HUES64 (cell line): ENCODE measurements at regions not wholly inside any gene's neighbourhood (a gene's known extent, or its start where the extent isn't known, plus 50 kb on each side); places are given as distances from the start of the nearest gene placed in this dataset.

Experiments used
- H3K27ac ChIP-seq: 2 replicates; pipeline ENCODE4 v1.7.0; 2013; ENCODE audit warnings: low read depth, low read length, inconsistent platforms
- H3K27me3 ChIP-seq: 2 replicates; pipeline ENCODE4 v1.6.1; 2013; ENCODE audit warnings: mild to moderate bottlenecking, low read length; ENCODE audit not compliant: insufficient read depth
- H3K36me3 ChIP-seq: 2 replicates; pipeline ENCODE4 v1.6.1; 2013; ENCODE audit warnings: mild to moderate bottlenecking, low read length; ENCODE audit not compliant: insufficient read depth
- H3K4me1 ChIP-seq: 2 replicates; pipeline ENCODE4 v1.6.1; 2013; ENCODE audit warnings: mild to moderate bottlenecking, low read length, moderate library complexity; ENCODE audit not compliant: insufficient read depth
- H3K4me3 ChIP-seq: 2 replicates; pipeline ENCODE4 v1.5.1; 2013; ENCODE audit warnings: mild to moderate bottlenecking, low read length, moderate library complexity
- H3K9ac ChIP-seq: 2 replicates; pipeline ENCODE4 v1.6.1; 2013; ENCODE audit warnings: mild to moderate bottlenecking, low read depth, low read length
- H3K9me3 ChIP-seq: 2 replicates; pipeline ENCODE4 v1.6.1; 2013; ENCODE audit warnings: low read depth, low read length; ENCODE audit not compliant: insufficient read depth
- WGBS: fragments of 150-250, 120-280 bp; methylation state at CpG from one replicate; pipeline ENCODE4 v1.1.7; 2013; ENCODE audit warnings: missing lambda C conversion rate; 5-methylcytosine and 5-hydroxymethylcytosine counted together

DNA sequence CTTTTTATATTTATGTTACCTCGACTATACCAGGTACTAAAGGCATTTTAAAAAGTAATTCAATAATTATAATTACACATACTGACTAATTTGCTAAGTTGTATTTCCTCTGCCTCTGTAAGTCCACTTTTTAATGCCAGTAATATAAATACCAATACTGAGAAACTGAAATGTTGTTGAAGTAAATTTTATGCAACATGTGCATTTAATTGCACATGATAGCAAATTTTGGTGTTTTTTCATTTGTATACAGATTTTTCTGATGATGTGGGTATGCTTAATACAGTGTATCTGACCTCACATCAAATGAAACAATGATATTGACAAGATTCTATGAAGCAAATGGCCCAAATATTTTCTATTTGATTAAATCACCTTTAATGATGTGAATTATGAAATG lies 1531.6 kb downstream of the KCNT2 start:
- no CpG with 5 or more reads among the region's 1 CpG for WGBS

DNA sequence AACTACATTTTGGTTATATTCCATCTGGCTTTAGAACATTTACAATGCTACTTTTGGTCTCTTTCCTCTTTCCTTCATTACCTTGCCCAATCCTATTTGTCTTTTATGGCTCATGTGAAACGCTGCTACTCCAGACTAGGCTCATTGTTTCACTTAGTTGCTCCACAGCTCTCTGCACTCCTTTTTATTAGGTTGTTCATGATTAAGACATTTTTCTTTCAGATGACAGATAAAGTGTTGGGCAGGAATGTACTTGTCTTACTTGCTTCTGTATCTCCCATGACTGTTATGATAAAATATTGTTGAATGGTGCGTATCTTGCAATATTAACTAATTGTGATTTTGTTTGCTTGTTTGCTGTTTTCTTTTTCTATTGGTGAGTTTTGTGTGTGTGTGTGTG lies 1532.3 kb downstream of the KCNT2 start:
- H3K9ac ChIP-seq, result no peak overlapping the region
- 98% methylated on average over 2 of the region's 2 CpGs for WGBS
- no peak overlapping the region for H3K27ac ChIP-seq
- no peaks in the 10 kb centered on the region for H3K4me1 ChIP-seq
- H3K27me3 ChIP-seq, result no peaks in the 10 kb centered on the region
- H3K4me3 ChIP-seq, result no peak overlapping the region
- no peaks in the 10 kb centered on the region for H3K36me3 ChIP-seq
- no peaks in the 10 kb centered on the region for H3K9me3 ChIP-seq

More for the DNA sequence above, 1531.6 kb downstream of the KCNT2 start:
- H3K9me3 ChIP-seq, result no peaks in the 10 kb centered on the region
- H3K4me3 ChIP-seq, result no peak overlapping the region
- no peaks in the 10 kb centered on the region for H3K36me3 ChIP-seq
- no peak overlapping the region for H3K9ac ChIP-seq
- H3K27me3 ChIP-seq, result no peaks in the 10 kb centered on the region
- H3K27ac ChIP-seq, result no peak overlapping the region
- H3K4me1 ChIP-seq, result no peaks in the 10 kb centered on the region

DNA sequence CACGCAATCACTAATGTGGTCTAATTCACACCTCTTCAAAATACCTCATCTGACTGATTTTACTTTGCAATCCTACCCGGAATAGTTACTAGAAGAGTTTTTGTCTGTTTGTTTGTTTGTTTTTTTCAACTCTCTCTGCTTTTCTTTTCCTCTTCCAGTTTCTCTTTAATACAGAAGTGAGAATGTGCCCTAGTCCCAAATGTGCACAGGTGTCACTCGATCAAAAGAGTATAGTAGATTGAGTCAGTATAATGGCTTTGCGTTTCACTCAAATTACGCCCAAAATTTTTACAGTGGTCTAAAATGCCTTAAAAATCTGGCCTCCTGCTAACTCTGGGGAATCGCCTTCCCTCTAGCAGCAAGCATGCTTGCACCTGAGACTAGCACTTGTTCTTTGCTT lies 1536.8 kb downstream of the KCNT2 start:
- Histone ChIP-seq H3K4me1 (no peaks in the 10 kb centered on the region), H3K27ac (no peak overlapping the region), H3K9me3 (no peaks in the 10 kb centered on the region), H3K4me3 (no peak overlapping the region), H3K9ac (no peak overlapping the region), H3K36me3 (no peaks in the 10 kb centered on the region), H3K27me3 (no peaks in the 10 kb centered on the region)
- 89% methylated on average over 5 of the region's 6 CpGs for WGBS

DNA sequence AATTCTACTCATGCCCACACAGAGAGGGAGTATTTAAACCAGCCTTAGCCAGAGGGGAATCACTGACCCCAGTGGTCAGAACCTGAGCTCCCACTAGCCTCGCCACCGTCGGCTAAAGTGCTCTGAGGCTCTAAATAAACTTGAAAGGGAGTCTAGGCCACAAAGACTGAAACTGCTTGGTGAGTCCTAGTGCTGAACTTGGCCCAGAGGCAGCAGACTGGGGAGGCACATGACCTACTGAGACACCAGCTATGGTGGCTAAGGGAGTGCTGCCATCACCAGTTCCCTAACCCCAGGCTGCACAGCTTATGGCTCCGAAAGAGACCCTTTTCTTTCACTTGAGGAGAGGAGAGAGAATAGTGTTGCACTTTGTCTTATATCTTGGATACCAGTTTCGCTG lies 1542.8 kb downstream of the KCNT2 start:
- no peaks in the 10 kb centered on the region for H3K9me3 ChIP-seq
- 96% methylated on average over 5 of the region's 5 CpGs for WGBS
- no peak overlapping the region for H3K27ac ChIP-seq
- no peak overlapping the region for H3K9ac ChIP-seq
- no peaks in the 10 kb centered on the region for H3K36me3 ChIP-seq
- no peak overlapping the region for H3K4me3 ChIP-seq
- H3K4me1 ChIP-seq, result no peaks in the 10 kb centered on the region
- H3K27me3 ChIP-seq, result no peaks in the 10 kb centered on the region

DNA sequence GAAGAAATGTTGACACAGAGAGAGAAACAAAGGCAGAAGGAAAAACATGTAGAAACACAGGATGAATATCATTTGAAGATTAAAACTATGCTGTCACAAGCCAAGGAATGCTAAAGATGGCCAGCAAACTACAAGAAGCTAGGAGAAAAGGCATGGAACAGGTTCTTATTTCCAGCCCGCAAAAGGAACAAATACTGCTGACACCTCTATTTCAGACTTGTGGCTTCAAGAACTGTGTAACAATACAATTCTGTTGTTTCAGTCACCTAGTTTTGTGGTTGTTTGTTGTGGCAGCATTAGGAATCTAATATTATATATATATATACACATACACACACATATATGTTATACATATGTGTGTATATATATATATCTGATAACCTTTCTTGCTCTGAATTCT lies 1543.9 kb downstream of the KCNT2 start:
- Histone ChIP-seq H3K27me3 (no peaks in the 10 kb centered on the region), H3K9me3 (no peaks in the 10 kb centered on the region), H3K27ac (no peak overlapping the region), H3K9ac (no peak overlapping the region), H3K36me3 (no peaks in the 10 kb centered on the region), H3K4me1 (no peaks in the 10 kb centered on the region), H3K4me3 (no peak overlapping the region)
- 96% methylated on average over 1 of the region's 1 CpG for WGBS

DNA sequence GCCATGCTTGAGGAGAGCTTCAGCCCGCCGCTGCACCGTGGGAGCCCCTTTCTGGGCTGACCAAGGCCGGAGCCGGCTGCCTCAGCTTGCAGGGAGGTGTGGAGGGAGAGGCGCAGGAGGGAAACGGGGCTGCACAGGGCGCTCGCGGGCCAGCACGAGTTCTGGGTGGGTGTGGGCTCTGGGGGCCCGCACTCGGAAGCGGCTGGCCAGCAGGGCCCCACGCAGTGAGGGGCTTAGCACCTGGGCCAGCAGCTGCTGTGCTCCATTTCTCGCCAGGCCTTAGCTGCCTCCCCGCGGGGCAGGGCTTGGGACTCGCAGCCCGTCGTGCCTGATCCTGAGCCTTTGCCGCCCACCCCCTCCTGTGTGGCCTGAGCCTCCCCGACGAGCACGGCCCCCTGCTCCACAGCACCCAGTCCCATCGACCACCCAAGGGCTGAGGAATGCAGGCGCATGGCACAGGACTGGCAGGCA lies 1554.0 kb downstream of the KCNT2 start:
- Histone ChIP-seq H3K27ac (no peak overlapping the region), H3K36me3 (no peaks in the 10 kb centered on the region), H3K4me1 (no peaks in the 10 kb centered on the region), H3K27me3 (no peaks in the 10 kb centered on the region), H3K9ac (no peak overlapping the region), H3K4me3 (no peak overlapping the region), H3K9me3 (no peaks in the 10 kb centered on the region)
- WGBS, result 93% methylated on average over 27 of the region's 27 CpGs

DNA sequence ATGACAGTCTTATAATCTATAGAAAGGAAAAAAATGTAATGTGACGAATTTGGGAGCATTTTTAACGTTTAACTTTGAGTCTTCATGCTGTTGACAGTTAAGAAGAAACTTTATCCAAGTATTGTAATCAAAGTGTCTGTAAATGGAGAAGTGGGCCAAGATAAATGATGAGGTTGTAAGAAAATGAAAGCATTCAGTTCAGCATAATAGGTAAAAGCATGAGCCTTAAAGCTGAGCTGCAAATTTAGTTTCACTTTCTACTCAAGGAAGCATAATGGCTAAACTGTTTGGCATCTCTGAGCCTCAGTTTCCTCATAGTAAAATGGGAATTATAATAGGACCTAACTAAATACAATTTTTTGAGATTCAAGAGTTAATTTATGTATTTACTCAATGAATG lies 1554.8 kb downstream of the KCNT2 start:
- H3K9ac ChIP-seq, result no peak overlapping the region
- no peaks in the 10 kb centered on the region for H3K36me3 ChIP-seq
- no peaks in the 10 kb centered on the region for H3K27me3 ChIP-seq
- no peak overlapping the region for H3K4me3 ChIP-seq
- H3K9me3 ChIP-seq, result no peaks in the 10 kb centered on the region
- H3K27ac ChIP-seq, result no peak overlapping the region
- WGBS, result 88% methylated on average over 2 of the region's 2 CpGs
- H3K4me1 ChIP-seq, result no peaks in the 10 kb centered on the region

DNA sequence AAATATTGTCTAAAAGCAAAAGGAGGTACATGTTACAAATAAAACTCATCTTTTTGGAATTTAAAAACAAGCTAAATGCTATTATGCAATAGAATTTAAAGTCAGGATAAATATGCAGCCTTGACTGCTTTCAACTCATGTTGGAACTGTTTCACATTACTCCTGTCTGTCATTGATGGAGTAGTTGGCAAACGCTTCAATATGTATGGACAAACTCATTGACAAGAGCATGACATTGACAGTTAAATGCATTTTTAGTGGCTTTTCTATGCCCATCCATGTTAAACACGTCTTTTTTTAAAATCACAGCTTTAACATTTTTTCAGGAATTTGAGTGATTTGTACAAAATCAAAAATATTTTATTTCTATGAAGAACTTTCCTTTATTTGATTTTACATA lies 1560.5 kb downstream of the KCNT2 start:
- H3K4me3 ChIP-seq, result no peak overlapping the region
- 100% methylated on average over 1 of the region's 2 CpGs for WGBS

DNA sequence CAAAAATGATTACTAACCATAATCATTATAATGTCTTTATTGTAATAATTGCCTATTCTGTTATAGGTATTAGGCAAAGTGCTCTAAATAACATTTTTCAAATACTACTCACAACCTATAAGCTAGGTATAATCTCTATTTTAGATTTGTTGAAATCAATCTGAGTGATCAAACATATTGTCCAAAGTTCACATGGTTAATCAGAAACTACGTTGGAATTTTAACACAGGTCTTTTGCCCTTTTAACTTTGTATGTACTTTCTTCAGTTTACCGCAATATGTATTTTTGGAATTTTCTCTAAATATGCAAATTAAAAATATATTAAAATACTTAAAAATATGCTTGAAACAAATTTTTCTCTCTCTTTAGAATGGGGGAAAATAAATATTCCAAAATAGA lies 1563.2 kb downstream of the KCNT2 start:
- Histone ChIP-seq H3K9me3 (no peaks in the 10 kb centered on the region), H3K9ac (no peak overlapping the region), H3K36me3 (no peaks in the 10 kb centered on the region), H3K4me3 (no peak overlapping the region), H3K27ac (no peak overlapping the region), H3K27me3 (no peaks in the 10 kb centered on the region), H3K4me1 (no peaks in the 10 kb centered on the region)
- WGBS, result 86% methylated on average over 1 of the region's 2 CpGs

More for the DNA sequence above, 1560.5 kb downstream of the KCNT2 start:
- no peak overlapping the region for H3K9ac ChIP-seq
- H3K4me1 ChIP-seq, result no peaks in the 10 kb centered on the region
- no peaks in the 10 kb centered on the region for H3K9me3 ChIP-seq
- H3K27me3 ChIP-seq, result no peaks in the 10 kb centered on the region
- H3K27ac ChIP-seq, result no peak overlapping the region
- no peaks in the 10 kb centered on the region for H3K36me3 ChIP-seq

DNA sequence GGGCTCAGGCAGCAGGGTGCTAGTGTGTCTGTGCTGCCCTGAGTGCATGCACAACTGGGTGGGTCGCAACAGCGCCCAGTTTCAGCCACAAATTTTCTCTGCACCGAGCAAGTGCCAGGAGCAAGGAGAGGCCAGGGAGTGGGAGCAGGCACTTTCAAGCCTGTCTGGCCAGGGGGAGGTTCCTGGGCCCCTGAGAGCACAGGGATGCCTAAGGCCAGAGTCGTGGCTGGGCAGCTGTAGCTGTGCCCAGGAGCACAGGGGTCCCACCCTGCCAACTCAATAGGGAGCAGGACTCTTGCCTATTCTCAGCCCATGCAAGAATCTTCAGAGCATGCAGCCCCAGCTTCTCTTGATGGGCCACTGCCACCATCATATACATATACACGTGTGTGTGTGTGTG lies 1577.4 kb downstream of the KCNT2 start:
- Histone ChIP-seq H3K4me3 (no peak overlapping the region), H3K9me3 (peaks cover 8% of the 10 kb centered on the region; the same call in 1 of the 2 replicates), H3K27me3 (no peaks in the 10 kb centered on the region), H3K36me3 (no peaks in the 10 kb centered on the region), H3K27ac (no peak overlapping the region), H3K4me1 (no peaks in the 10 kb centered on the region), H3K9ac (no peak overlapping the region)
- 96% methylated on average over 4 of the region's 5 CpGs for WGBS

DNA sequence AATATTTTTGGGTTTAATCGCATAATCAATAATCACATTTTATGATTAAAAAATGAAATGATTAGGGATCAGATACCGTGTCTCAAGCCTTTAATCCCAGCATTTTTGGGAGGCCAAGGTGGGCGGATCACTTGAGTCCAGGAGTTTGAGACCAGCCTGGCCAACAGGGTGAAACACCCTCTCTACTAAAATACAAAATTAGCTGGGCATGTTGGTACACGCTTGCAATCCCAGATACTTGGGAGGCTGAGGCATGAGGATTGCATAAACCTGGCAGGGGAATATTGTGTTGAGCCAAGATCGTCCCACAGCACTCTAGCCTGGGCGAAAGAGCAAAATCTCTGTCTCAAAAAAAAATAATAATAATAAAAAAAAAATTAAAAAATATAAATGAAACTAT lies 1581.4 kb downstream of the KCNT2 start:
- Histone ChIP-seq H3K9ac (no peak overlapping the region), H3K27ac (no peak overlapping the region)
- 98% methylated on average over 3 of the region's 6 CpGs for WGBS

DNA sequence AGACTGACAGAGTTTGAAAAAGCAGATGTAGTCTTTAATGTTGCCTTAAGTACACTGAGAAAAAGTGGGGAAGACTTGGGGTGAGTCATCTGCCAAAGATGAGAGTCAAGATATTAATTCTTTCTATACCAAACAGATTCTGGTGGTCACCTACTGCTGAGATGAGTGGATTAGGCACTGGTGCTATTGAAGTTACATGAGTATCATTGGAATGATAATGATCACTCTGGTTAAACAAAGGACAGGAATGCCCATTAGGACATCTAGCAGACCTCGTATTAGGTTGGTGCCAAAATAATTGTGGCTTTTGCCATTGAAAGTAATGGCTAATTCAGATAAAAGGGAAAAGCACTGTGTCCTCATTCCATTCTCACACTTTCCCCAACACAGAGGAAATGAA lies 1588.9 kb downstream of the KCNT2 start:
- 76% methylated on average over 1 of the region's 1 CpG for WGBS
- H3K4me1 ChIP-seq, result 0 out of 2 replicates have a peak, but pooled peaks cover 6% of the 10 kb centered on the region

More for the DNA sequence above, 1581.4 kb downstream of the KCNT2 start:
- no peaks in the 10 kb centered on the region for H3K27me3 ChIP-seq
- no peaks in the 10 kb centered on the region for H3K36me3 ChIP-seq
- H3K4me1 ChIP-seq, result no peaks in the 10 kb centered on the region
- H3K9me3 ChIP-seq, result peaks cover 8% of the 10 kb centered on the region; the same call in 1 of the 2 replicates
- H3K4me3 ChIP-seq, result no peak overlapping the region

More for the DNA sequence above, 1588.9 kb downstream of the KCNT2 start:
- Histone ChIP-seq H3K27me3 (no peaks in the 10 kb centered on the region), H3K36me3 (no peaks in the 10 kb centered on the region), H3K9ac (no peak overlapping the region), H3K4me3 (no peak overlapping the region), H3K9me3 (no peaks in the 10 kb centered on the region), H3K27ac (no peak overlapping the region)
